IMR-90 (cell line): ENCODE measurements at regions not wholly inside any gene's neighbourhood (a gene's known extent, or its start where the extent isn't known, plus 50 kb on each side); places are given as distances from the start of the nearest gene placed in this dataset.

Experiments used
- ATAC-seq: fragments of 200-7000 bp; cut with Tn5 transposase; 2 replicates; pipeline ENCODE4 v1.9.1; 2020; ENCODE audit warnings: low read depth, mild to moderate bottlenecking, moderate library complexity
- BruUV-seq: library from RNA; stranded (reverse); fragments of 400-500 nt; replicated peaks from 2 replicates; lab custom pipeline; 2021; lab: Mats Ljungman, UMichigan
- CTCF ChIA-PET: fragments of 300-600 bp; formaldehyde crosslinking; extraction: SDS; loops from one replicate; lab custom pipeline; 2021; ENCODE audit warnings: antibody characterized with exemption; lab: Yijun Ruan, JAX
- POLR2A ChIA-PET: fragments of 300-600 bp; sonication (Branson Sonifier 250); formaldehyde crosslinking; loops from one replicate; lab custom pipeline; 2022; ENCODE audit warnings: antibody characterized with exemption; ENCODE audit not compliant: unreplicated experiment; lab: Charles Lee
- DNase-seq: peaks from one replicate; pipeline ENCODE4 v3.0.0; 2013
- H2AFZ ChIP-seq: replicated peaks from 2 replicates; pipeline ENCODE3; 2013; ENCODE audit warnings: low read length, mild to moderate bottlenecking; ENCODE audit not compliant: poor library complexity
- H2AK5ac ChIP-seq: 2 replicates; pipeline ENCODE4 v1.6.1; 2013; ENCODE audit warnings: low read depth, low read length, inconsistent platforms
- H2AK9ac ChIP-seq: replicated peaks from 2 replicates; pipeline ENCODE3; 2013; ENCODE audit warnings: mild to moderate bottlenecking, low read depth, low read length, moderate library complexity; ENCODE audit not compliant: poor library complexity
- H2BK120ac ChIP-seq: 2 replicates; pipeline ENCODE4 v1.6.1; 2013; ENCODE audit warnings: low read depth, low read length, inconsistent platforms
- H2BK15ac ChIP-seq: 3 replicates; pipeline ENCODE4 v1.6.1; 2013; ENCODE audit warnings: low read depth, low read length, inconsistent platforms
- H2BK20ac ChIP-seq: 2 replicates; pipeline ENCODE4 v1.6.1; 2013; ENCODE audit warnings: low read depth, mild to moderate bottlenecking, inconsistent platforms, low read length, moderate library complexity
- H2BK5ac ChIP-seq: 2 replicates; pipeline ENCODE4 v1.6.1; 2013; ENCODE audit warnings: mild to moderate bottlenecking, low read depth, low read length, inconsistent platforms; ENCODE audit not compliant: poor library complexity, severe bottlenecking
- H3K14ac ChIP-seq: replicated peaks from 2 replicates; pipeline ENCODE4 v1.6.1; 2013; ENCODE audit warnings: low read depth, low read length, inconsistent platforms
- H3K18ac ChIP-seq: 2 replicates; pipeline ENCODE4 v1.6.1; 2013; ENCODE audit warnings: low read depth, low read length, control low read depth
- H3K23ac ChIP-seq: 2 replicates; pipeline ENCODE4 v1.6.1; 2013; ENCODE audit warnings: low read depth, low read length, inconsistent platforms
- H3K27ac ChIP-seq: 2 replicates; pipeline ENCODE4 v1.5.1; 2013; ENCODE audit warnings: mild to moderate bottlenecking, control low read depth, low read length; ENCODE audit not compliant: insufficient read depth
- H3K27me3 ChIP-seq: 2 replicates; pipeline ENCODE4 v1.6.1; 2013; ENCODE audit warnings: low read length; ENCODE audit not compliant: control insufficient read depth, insufficient read depth
- H3K36me3 ChIP-seq: 2 replicates; pipeline ENCODE4 v1.6.1; 2013; ENCODE audit warnings: low read length, mixed read lengths; ENCODE audit not compliant: control insufficient read depth, insufficient read depth
- H3K4ac ChIP-seq: 2 replicates; pipeline ENCODE4 v1.6.1; 2013; ENCODE audit warnings: low read depth, low read length, inconsistent platforms
- H3K4me1 ChIP-seq: 2 replicates; pipeline ENCODE4 v1.6.1; 2013; ENCODE audit warnings: low read length, mixed read lengths; ENCODE audit not compliant: control insufficient read depth, insufficient read depth
- H3K4me2 ChIP-seq: 2 replicates; pipeline ENCODE4 v1.6.1; 2013; ENCODE audit warnings: low read depth, mild to moderate bottlenecking, control low read depth, low read length, moderate library complexity
- H3K4me3 ChIP-seq: 2 replicates; pipeline ENCODE4 v1.5.1; 2013; ENCODE audit warnings: low read depth, mild to moderate bottlenecking, control low read depth, low read length, moderate library complexity; ENCODE audit not compliant: insufficient read depth
- H3K56ac ChIP-seq: 2 replicates; pipeline ENCODE4 v1.6.1; 2013; ENCODE audit warnings: low read length, inconsistent platforms; ENCODE audit not compliant: insufficient read depth; ENCODE audit errors: extremely low read depth
- H3K79me1 ChIP-seq, 2 experiments: 2 replicates each; pipeline ENCODE4 v1.6.1; 2013; ENCODE audit warnings: low read length in 2 of 2, inconsistent platforms in 1 of 2, low read depth in 1 of 2
- H3K9ac ChIP-seq: 2 replicates; pipeline ENCODE4 v1.6.1; 2013; ENCODE audit warnings: low read depth, low read length, control low read depth
- H3K9me1 ChIP-seq: 2 replicates; pipeline ENCODE4 v1.6.1; 2013; ENCODE audit warnings: low read length, inconsistent platforms; ENCODE audit not compliant: insufficient read depth
- H3K9me3 ChIP-seq: 2 replicates; pipeline ENCODE4 v1.6.1; 2013; ENCODE audit warnings: low read length; ENCODE audit not compliant: control insufficient read depth, insufficient read depth
- H4K20me1 ChIP-seq: 2 replicates; pipeline ENCODE4 v1.6.1; 2013; ENCODE audit warnings: low read length, inconsistent platforms; ENCODE audit not compliant: insufficient read depth
- H4K5ac ChIP-seq: 2 replicates; pipeline ENCODE4 v1.6.1; 2013; ENCODE audit warnings: mild to moderate bottlenecking, low read depth, low read length, control low read depth
- H4K8ac ChIP-seq, 2 experiments: 2 replicates each; pipeline ENCODE4 v1.6.1; 2013; ENCODE audit warnings: low read depth in 2 of 2, low read length in 2 of 2, control low read depth in 1 of 2, inconsistent platforms in 1 of 2
- H4K91ac ChIP-seq: 2 replicates; pipeline ENCODE4 v1.6.1; 2013; ENCODE audit warnings: low read depth, low read length, inconsistent platforms; ENCODE audit not compliant: insufficient read depth
- BHLHE40 ChIP-seq: fragments of 150-350 bp; IDR thresholded peaks from 2 replicates; pipeline ENCODE4 v1.6.1; 2016; ENCODE audit warnings: mild to moderate bottlenecking, low read depth, low read length
- MAFK ChIP-seq: IDR thresholded peaks from 2 replicates; pipeline ENCODE4 v1.6.1; 2012; ENCODE audit warnings: low read depth, low read length, improper control_type of control experiment
- NFE2L2 ChIP-seq: fragments of 150-350 bp; IDR thresholded peaks from 2 replicates; pipeline ENCODE4 v1.6.1; 2016; ENCODE audit warnings: low read depth, mild to moderate bottlenecking, low read length
- POLR2A ChIP-seq: IDR thresholded peaks from 2 replicates; pipeline ENCODE4 v1.6.1; 2012; ENCODE audit warnings: mild to moderate bottlenecking, low read depth, low read length
- RAD21 ChIP-seq: IDR thresholded peaks from 2 replicates; pipeline ENCODE4 v1.6.1; 2012; ENCODE audit warnings: low read length, improper control_type of control experiment
- WGBS, 2 experiments: methylation state at CpG; one replicate each; pipeline versions ENCODE4 v1.1.5 to v1.1.7; 2013; ENCODE audit warnings: missing lambda C conversion rate in 2 of 2; ENCODE audit not compliant: insufficient read length in 1 of 2; ENCODE audit errors: extremely low coverage in 2 of 2; 5-methylcytosine and 5-hydroxymethylcytosine counted together
- dilution Hi-C: fragments of 300-500 bp; cut with HindIII; formaldehyde crosslinking; loops from one replicate; pipeline ENCODE4 v1.14.3; 2018; ENCODE audit warnings: low sequenced_read_pairs; ENCODE audit not compliant: unreplicated experiment
- in situ Hi-C: fragments of 300-500 bp; cut with MboI; formaldehyde crosslinking; loops from 3 replicates; pipeline ENCODE4 v1.14.3; 2019; ENCODE audit warnings: low sequenced_read_pairs, inconsistent platforms, mixed read lengths
- intact Hi-C: fragments of 100-400 bp; cut with micrococcal nuclease; formaldehyde crosslinking; loops from 2 replicates; pipeline ENCODE4 v1.10.0; 2022
- TF ChIP-seq, protein P1 (sequence below): conservative IDR thresholded peaks from 2 replicates; pipeline ENCODE4 v1.5.1; 2012; ENCODE audit warnings: mild to moderate bottlenecking, low read depth, low read length, improper control_type of control experiment
- TF ChIP-seq, protein P2 (sequence below): fragments of 150-350 bp; IDR thresholded peaks from 2 replicates; pipeline ENCODE4 v1.6.1; 2017; ENCODE audit warnings: mild to moderate bottlenecking, antibody characterized with exemption, low read length, low read depth

DNA sequence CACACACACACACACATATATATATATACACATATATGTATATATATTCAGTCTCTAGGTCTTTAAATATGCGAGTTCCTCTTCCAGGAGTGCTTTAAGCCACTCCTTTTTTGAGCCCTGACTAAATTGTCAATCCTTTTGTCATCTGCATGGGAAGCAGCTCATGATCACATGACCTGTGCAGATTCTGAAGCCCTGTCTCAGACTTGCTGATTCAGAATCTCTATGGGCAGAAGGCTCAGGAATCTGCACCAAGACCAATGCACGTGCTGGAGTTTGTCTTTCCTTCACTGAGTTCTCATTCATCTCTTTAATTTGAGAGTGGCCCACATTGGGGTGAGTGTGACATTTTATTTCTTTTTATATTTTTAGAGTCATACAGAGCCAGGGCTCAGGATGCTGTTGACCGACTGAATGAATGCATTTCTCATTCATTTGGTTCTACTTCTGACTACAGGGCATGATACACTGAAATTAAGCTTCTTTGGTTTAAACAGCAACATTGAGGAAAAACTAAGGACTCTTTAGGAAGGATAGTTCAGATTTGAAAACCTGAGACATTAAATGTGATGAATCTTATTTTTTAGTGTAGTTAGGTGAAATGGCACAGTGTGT, 307.5 kb downstream of the EDEM1 start:
- no peak overlapping the region for H3K4me2 ChIP-seq
- H3K18ac ChIP-seq, result no peak overlapping the region
- H3K14ac ChIP-seq, result no peak overlapping the region
- peaks cover 13% of the 10 kb centered on the region for H3K9me3 ChIP-seq
- no peaks in the 10 kb centered on the region for H4K20me1 ChIP-seq
- H3K27ac ChIP-seq, result no peak overlapping the region
- no peak overlapping the region for H2AFZ ChIP-seq
- TF ChIP-seq BHLHE40, result no peak
- TF ChIP-seq RAD21, result no peak
- no peak for TF ChIP-seq POLR2A
- TF ChIP-seq MAFK, result no peak
- TF ChIP-seq, protein P1, sequence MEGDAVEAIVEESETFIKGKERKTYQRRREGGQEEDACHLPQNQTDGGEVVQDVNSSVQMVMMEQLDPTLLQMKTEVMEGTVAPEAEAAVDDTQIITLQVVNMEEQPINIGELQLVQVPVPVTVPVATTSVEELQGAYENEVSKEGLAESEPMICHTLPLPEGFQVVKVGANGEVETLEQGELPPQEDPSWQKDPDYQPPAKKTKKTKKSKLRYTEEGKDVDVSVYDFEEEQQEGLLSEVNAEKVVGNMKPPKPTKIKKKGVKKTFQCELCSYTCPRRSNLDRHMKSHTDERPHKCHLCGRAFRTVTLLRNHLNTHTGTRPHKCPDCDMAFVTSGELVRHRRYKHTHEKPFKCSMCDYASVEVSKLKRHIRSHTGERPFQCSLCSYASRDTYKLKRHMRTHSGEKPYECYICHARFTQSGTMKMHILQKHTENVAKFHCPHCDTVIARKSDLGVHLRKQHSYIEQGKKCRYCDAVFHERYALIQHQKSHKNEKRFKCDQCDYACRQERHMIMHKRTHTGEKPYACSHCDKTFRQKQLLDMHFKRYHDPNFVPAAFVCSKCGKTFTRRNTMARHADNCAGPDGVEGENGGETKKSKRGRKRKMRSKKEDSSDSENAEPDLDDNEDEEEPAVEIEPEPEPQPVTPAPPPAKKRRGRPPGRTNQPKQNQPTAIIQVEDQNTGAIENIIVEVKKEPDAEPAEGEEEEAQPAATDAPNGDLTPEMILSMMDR, result no peak
- TF ChIP-seq, protein P2, sequence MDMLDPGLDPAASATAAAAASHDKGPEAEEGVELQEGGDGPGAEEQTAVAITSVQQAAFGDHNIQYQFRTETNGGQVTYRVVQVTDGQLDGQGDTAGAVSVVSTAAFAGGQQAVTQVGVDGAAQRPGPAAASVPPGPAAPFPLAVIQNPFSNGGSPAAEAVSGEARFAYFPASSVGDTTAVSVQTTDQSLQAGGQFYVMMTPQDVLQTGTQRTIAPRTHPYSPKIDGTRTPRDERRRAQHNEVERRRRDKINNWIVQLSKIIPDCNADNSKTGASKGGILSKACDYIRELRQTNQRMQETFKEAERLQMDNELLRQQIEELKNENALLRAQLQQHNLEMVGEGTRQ, result no peak
- no peak for TF ChIP-seq NFE2L2
- no peaks in the 10 kb centered on the region for H3K27me3 ChIP-seq
- CTCF ChIA-PET, result no interaction called here
- no peak overlapping the region for H3K9ac ChIP-seq
- no peak overlapping the region for H4K8ac ChIP-seq
- H4K5ac ChIP-seq, result no peak overlapping the region
- no peak overlapping the region for H4K91ac ChIP-seq
- dilution Hi-C loops (no loop called here), intact Hi-C loops (no loop called here), in situ Hi-C loops (no loop called here)
- POLR2A ChIA-PET, result no interaction called here
- no peaks in the 10 kb centered on the region for H3K79me1 ChIP-seq
- no TSS peak for BruUV-seq
- ATAC-seq, result no peak
- H3K4me3 ChIP-seq, result no peak overlapping the region
- no peaks in the 10 kb centered on the region for H3K9me1 ChIP-seq
- no peak overlapping the region for H2BK5ac ChIP-seq
- H2AK5ac ChIP-seq, result no peak overlapping the region
- WGBS, 2 experiments, result no CpG with 5 or more reads among the region's 3 CpGs
- no peak overlapping the region for H3K4ac ChIP-seq
- no peak overlapping the region for H2BK120ac ChIP-seq
- H2BK15ac ChIP-seq, result no peak overlapping the region
- H3K56ac ChIP-seq, result no peak overlapping the region
- no peaks in the 10 kb centered on the region for H3K4me1 ChIP-seq
- H2BK20ac ChIP-seq, result no peak overlapping the region
- H3K23ac ChIP-seq, result no peak overlapping the region
- H3K36me3 ChIP-seq, result no peaks in the 10 kb centered on the region
- no peak overlapping the region for H2AK9ac ChIP-seq
- no peak for DNase-seq
